GM12874 (cell line): ENCODE measurements at regions not wholly inside any gene's neighbourhood (a gene's known extent, or its start where the extent isn't known, plus 50 kb on each side); places are given as distances from the start of the nearest gene placed in this dataset.

Experiments
- TF ChIP-seq, protein P1 (sequence below): IDR thresholded peaks from 2 replicates; pipeline ENCODE4 v1.5.1; 2011; ENCODE audit warnings: low read depth, mild to moderate bottlenecking, control low read depth, low read length, moderate library complexity; ENCODE audit not compliant: insufficient read depth

DNA sequence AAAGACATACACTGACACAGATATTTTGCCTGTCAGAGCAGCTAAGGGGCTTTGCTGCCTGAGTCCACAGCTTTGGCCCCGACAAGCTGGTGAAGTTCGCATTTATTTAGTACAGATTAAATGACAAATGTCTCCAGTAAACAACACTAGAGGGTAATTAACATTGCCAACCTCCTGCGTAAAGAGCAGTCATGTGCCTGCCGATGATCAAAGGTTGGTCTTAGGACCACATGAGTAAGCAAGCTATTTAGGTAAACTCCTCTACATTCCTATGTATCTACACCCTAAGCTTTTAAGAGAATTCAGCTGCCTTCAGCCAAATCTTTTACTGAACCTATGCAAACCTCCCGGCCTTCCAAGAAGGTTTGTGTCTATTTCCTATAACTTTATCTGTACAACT is 73.0 kb upstream of the PJA2 start:
- TF ChIP-seq, protein P1, sequence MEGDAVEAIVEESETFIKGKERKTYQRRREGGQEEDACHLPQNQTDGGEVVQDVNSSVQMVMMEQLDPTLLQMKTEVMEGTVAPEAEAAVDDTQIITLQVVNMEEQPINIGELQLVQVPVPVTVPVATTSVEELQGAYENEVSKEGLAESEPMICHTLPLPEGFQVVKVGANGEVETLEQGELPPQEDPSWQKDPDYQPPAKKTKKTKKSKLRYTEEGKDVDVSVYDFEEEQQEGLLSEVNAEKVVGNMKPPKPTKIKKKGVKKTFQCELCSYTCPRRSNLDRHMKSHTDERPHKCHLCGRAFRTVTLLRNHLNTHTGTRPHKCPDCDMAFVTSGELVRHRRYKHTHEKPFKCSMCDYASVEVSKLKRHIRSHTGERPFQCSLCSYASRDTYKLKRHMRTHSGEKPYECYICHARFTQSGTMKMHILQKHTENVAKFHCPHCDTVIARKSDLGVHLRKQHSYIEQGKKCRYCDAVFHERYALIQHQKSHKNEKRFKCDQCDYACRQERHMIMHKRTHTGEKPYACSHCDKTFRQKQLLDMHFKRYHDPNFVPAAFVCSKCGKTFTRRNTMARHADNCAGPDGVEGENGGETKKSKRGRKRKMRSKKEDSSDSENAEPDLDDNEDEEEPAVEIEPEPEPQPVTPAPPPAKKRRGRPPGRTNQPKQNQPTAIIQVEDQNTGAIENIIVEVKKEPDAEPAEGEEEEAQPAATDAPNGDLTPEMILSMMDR, result no peak

DNA sequence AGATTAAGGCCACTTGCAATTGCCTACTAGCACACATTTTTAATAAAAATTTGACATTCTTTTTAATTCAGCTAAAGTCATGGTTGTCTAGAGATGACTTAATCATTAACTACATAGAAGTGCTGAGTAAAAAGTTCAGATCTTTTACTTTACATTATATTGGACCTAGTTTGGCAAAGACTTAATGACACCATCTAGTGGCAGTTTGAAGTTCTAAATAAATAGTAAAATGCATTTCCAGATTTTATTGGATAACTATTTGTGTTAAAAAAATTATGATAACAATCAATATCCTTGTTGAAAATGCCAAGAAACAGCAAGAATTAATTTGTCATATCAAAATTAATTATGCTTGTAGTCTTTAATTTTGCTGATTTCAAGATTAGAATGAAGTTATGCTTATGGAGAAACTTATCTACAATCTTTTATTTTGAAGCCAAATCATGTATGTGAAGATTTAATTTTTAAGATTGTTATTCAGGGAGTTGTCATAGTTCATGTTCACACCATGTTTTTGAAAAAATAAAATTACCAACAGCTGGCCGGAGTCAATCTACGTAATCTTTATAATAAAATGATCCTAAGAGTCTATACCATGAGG is 69.6 kb upstream of the PJA2 start:
- TF ChIP-seq, protein P1, result 0 out of 2 replicates have a peak, but pooled peaks have one; percentile 9

DNA sequence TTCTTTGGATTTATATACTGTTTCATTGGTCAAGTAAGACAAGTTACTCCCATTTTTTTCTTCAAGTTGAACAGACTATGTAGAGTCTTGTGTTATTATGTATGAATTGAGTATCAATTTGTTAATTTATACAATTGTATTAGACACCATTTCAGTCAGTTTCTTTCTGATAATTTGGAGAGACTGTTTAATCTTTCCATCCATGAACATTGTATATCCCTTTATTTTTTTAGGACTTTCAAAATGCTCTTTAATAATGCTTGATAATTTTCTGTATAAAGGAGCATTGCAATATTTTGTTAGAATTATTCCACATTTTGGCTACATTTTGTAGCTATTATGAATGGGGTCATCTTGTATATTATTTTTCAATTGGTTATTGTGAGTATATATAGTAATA is 69.1 kb upstream of the PJA2 start:
- TF ChIP-seq, protein P1, result no peak

- TF ChIP-seq, protein P1, result no peak
These were observed 66.5 kb upstream of the PJA2 start for GRCh38 chr5:109476292-109476691.

GRCh38 chr5:109469896-109470662 is 60.3 kb upstream of the PJA2 start:
- TF ChIP-seq, protein P1, result no peak

- TF ChIP-seq, protein P1, result peak; percentile 74
These were observed 59.1 kb upstream of the PJA2 start for GRCh38 chr5:109468737-109469420.

- TF ChIP-seq, protein P1, result no peak
These were observed 58.5 kb upstream of the PJA2 start for GRCh38 chr5:109468288-109468676.
